HAP-1 (cell line): ENCODE measurements at regions not wholly inside any gene's neighbourhood (a gene's known extent, or its start where the extent isn't known, plus 50 kb on each side); places are given as distances from the start of the nearest gene placed in this dataset.

Experiments used
- DNase-seq, 2 experiments: peaks; one replicate each; pipeline ENCODE4 v3.0.0-alpha.2; 2016 to 2020; ENCODE audit warnings: low spot score in 2 of 2
- H3K27me3 ChIP-seq: fragments of 250-450 bp; sonication (Bioruptor Pico); 2 replicates; pipeline ENCODE4 v1.5.1; 2020; ENCODE audit warnings: low read depth, mild to moderate bottlenecking, moderate library complexity
- H3K36me3 ChIP-seq: fragments of 250-450 bp; sonication (Bioruptor Pico); replicated peaks from 2 replicates; pipeline ENCODE4 v1.5.1; 2020; ENCODE audit warnings: mild to moderate bottlenecking
- H3K4me1 ChIP-seq: fragments of 250-450 bp; sonication (Bioruptor Pico); 2 replicates; pipeline ENCODE4 v1.5.1; 2020; ENCODE audit warnings: mild to moderate bottlenecking
- H3K4me3 ChIP-seq: fragments of 250-450 bp; sonication (Bioruptor Pico); 2 replicates; pipeline ENCODE4 v1.5.1; 2020; ENCODE audit warnings: mild to moderate bottlenecking, moderate library complexity
- H3K9me3 ChIP-seq: fragments of 250-450 bp; sonication (Bioruptor Pico); 2 replicates; pipeline ENCODE4 v1.5.1; 2020; ENCODE audit warnings: mild to moderate bottlenecking, moderate library complexity
- in situ Hi-C: fragments of 300-500 bp; cut with MboI; formaldehyde crosslinking; loops from 3 replicates; pipeline ENCODE4 v1.14.3; 2020; ENCODE audit warnings: low sequenced_read_pairs, inconsistent platforms, mixed read lengths

DNA sequence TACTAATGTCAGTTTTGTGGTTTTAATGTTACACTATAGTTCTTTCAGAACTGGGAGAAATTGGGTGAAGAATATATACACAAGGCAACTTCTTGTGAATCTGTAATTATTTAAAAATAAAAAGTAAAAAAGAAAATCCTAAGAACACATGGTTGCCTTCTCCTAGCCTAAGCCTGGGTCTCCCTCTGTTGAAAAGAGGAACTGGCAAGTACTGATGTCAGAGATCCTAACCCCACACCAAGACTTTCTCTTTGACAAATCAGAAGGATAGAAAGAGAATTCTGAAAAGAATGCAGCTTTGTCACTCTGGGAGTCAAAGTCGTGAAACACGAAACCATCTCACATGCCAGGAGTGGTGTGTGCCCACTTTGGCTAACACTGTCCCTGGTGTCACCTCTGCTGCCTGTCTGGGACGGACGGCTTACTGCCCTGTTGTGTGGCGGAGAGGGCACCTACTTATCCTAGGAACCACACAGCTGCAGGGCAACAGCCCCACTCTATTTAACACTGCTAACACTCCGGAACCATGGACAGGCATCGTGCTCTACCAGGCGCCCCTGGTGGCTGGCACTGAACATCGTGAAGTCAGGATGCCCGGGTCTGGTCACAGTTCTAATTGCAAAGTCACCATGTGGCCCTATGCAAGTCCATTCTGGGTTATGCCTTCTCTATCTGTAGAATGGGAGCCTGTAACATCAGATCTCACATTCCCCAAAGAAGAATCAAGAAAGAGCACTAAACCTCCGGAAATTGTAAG, 108.7 kb upstream of the CD82 start:
- no peak for DNase-seq
- Histone ChIP-seq H3K27me3 (no peaks in the 10 kb centered on the region), H3K4me3 (no peak overlapping the region), H3K36me3 (no peaks in the 10 kb centered on the region), H3K4me1 (no peaks in the 10 kb centered on the region), H3K9me3 (no peaks in the 10 kb centered on the region; the same call in 1 of the 2 replicates)
- in situ Hi-C loops = no loop called here

DNA sequence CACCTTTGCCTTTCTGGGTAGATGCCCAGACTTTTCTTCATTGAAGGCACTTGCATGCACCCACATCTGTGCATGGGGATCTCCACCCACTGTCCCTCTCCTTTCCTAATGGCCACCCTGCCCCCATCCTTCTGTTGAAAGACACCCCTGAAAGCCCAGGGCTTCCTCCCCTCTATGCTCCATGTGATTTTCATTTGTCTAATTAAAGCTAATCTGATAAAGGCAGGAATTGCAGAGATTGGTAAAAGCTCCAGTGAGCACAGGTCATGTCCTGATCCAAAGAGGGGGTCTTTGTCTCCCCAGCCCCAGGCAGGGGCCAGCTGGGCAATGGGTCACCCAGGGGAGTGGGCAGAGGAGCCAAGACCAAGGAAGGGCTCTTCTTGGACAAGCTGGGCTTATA, 107.6 kb upstream of the CD82 start:
- no peak overlapping the region for H3K4me3 ChIP-seq
- H3K4me1 ChIP-seq = no peaks in the 10 kb centered on the region
- H3K36me3 ChIP-seq = no peaks in the 10 kb centered on the region
- no peaks in the 10 kb centered on the region for H3K27me3 ChIP-seq
- no peak for DNase-seq
- in situ Hi-C loops = no loop called here
- no peaks in the 10 kb centered on the region; the same call in 1 of the 2 replicates for H3K9me3 ChIP-seq

DNA sequence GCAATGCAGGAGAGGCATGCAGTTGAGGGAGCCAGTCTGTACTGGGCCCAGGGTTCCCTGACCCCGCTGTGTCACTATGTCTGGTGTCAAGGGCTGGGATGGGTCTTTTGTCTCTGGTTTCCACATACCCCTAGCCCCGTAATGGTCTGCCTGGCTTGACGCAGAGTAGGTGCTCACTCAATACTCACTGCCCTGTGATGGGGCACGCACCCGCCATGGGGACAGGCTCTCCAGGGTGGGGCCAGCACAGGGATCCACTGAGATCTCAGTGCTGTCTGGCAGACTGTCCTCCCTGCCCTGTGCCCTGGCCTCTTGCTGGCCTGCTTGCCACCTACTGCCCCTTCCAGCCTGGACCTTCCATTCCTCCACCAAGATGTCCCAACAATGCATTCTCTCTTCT, 101.7 kb upstream of the CD82 start:
- no peak for DNase-seq
- Histone ChIP-seq H3K9me3 (no peaks in the 10 kb centered on the region; the same call in 1 of the 2 replicates), H3K4me3 (no peak overlapping the region), H3K36me3 (no peaks in the 10 kb centered on the region), H3K4me1 (no peaks in the 10 kb centered on the region), H3K27me3 (no peaks in the 10 kb centered on the region)
- in situ Hi-C loops = no loop called here

DNA sequence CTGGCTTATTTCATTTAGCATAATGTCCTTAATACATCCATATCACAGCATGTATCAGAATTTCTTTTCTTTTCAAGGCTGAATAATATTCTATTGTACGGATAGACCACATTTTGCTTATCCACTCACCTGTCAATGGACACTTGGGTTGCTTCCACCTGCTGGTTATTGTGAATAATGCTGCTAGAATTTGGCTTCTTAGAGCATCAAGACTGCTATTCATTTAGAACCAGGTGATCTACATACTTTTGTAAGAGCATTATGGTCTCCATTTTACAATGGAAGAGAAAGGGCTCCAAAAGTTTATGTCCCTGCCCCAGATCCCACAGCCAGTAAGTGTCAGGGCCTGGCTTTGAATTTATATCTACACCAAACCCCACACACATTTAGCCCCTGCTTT, 100.7 kb upstream of the CD82 start:
- Histone ChIP-seq H3K9me3 (no peaks in the 10 kb centered on the region; the same call in 1 of the 2 replicates), H3K4me1 (no peaks in the 10 kb centered on the region), H3K36me3 (no peaks in the 10 kb centered on the region), H3K4me3 (no peak overlapping the region), H3K27me3 (no peaks in the 10 kb centered on the region)
- in situ Hi-C loops = no loop called here
- DNase-seq = no peak

DNA sequence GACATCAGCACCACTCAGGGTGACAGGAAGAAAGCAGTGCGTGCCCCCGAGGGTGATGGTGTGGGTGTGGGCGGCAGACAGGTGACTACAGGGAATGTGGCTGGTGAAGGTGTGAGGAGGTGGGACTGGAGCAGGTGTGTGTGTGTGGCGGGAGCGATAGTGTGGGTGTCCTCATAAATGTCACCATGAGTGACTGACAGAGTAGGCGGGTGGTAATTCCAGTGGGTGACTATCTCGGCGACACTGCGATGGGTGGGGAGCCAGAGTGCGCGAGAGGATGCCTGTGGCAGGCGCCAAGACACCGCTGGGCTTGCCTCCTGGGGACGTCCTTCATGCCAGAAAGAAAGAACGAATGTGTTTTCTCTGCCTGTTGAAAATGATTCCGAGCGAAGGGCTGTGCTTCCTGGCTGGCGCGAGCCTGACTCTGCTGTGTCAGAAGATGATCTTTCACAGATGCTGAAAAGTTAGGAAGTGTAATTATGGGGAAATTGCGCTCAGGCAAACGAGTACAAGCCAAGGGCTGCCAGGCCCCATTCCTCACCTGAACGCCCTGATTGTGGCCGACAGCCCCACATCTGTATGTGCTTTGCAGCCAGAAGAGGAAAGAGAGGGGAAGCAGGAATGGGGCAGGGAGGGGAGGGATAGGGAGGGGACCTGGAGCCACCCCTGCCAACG, 98.8 kb upstream of the CD82 start:
- DNase-seq = no peak
- no peak overlapping the region for H3K4me3 ChIP-seq
- no peaks in the 10 kb centered on the region for H3K9me3 ChIP-seq
- no peaks in the 10 kb centered on the region for H3K36me3 ChIP-seq
- in situ Hi-C loops = no loop called here
- no peaks in the 10 kb centered on the region for H3K27me3 ChIP-seq
- H3K4me1 ChIP-seq = no peaks in the 10 kb centered on the region

DNA sequence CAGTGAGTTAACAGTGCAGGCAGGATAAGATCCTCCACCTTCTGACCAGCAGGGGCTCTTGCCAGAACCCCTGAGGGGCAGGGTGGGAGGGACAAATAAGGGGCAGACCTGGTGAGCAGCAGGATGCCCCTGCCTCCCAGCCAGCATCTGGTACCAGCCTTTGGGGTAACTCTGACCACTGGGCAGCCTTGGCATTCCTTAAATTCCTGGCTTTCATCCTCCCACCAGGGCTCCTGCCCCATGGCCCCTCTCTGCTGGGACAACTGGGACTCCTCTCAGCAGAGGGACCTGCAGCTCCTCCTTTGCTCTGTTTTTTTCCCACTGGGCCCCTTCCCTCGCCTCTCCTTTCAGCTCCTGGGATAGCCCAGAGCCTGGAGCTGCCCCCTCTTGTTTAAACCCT, 98.0 kb upstream of the CD82 start:
- no peak for DNase-seq
- in situ Hi-C loops = no loop called here
- H3K27me3 ChIP-seq = no peaks in the 10 kb centered on the region
- H3K36me3 ChIP-seq = no peaks in the 10 kb centered on the region
- H3K4me3 ChIP-seq = no peak overlapping the region
- H3K9me3 ChIP-seq = no peaks in the 10 kb centered on the region
- H3K4me1 ChIP-seq = no peaks in the 10 kb centered on the region

DNA sequence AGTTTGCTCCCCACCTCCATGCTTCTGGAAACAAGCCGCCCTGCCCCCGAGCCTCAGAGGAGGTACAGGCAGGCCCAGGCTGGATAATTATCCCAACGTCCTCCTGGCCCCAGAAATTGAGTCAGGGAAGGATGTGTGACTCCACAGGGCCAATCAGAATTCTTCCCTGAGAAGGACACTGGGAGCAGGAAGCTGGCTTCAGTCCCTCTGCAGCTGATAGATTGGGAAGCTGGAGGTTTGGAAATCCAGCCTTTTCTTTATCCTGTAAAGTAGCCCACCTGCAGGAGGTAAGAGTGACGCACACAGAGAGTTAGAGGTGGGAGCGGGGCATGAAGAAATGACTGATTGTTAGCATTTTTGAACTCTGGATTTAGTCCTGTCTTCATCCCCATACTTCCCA, 97.5 kb upstream of the CD82 start:
- no peak for DNase-seq
- no peaks in the 10 kb centered on the region for H3K4me1 ChIP-seq
- H3K27me3 ChIP-seq = no peaks in the 10 kb centered on the region
- in situ Hi-C loops = no loop called here
- H3K36me3 ChIP-seq = no peaks in the 10 kb centered on the region
- no peaks in the 10 kb centered on the region for H3K9me3 ChIP-seq
- H3K4me3 ChIP-seq = no peak overlapping the region

DNA sequence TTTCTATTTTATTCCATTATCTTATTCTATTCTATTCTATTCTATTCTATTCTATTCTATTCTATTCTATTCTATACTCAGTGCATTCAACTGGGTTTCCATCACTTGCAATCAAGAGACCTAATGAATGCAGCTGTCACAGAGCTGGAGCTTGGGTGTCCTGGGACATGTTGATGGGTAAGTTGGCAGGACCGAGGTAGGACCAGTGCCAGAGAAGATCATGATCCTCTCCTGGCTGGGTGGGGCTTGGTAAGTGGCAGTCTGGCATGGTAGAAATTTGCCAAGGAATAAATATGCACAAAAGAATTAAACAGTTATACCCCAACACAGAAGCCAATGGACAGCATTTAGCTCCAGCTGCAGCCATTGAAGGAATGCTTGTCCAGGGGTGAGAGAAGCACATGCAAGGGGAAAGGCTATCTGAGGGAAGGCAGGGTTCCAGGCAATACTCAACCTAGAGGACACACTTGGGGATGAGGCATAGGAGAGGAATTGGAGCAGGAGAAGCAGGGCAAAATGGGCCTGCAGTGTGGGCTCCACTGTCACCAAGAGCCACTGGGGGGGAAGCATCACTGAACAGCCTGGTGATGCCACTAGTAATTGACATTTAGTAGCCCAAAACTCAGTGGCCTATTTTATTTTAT, 97.0 kb upstream of the CD82 start:
- no peaks in the 10 kb centered on the region for H3K27me3 ChIP-seq
- DNase-seq = no peak
- no peak overlapping the region for H3K4me3 ChIP-seq
- H3K36me3 ChIP-seq = no peaks in the 10 kb centered on the region
- H3K9me3 ChIP-seq = no peaks in the 10 kb centered on the region
- no peaks in the 10 kb centered on the region for H3K4me1 ChIP-seq
- in situ Hi-C loops = no loop called here

DNA sequence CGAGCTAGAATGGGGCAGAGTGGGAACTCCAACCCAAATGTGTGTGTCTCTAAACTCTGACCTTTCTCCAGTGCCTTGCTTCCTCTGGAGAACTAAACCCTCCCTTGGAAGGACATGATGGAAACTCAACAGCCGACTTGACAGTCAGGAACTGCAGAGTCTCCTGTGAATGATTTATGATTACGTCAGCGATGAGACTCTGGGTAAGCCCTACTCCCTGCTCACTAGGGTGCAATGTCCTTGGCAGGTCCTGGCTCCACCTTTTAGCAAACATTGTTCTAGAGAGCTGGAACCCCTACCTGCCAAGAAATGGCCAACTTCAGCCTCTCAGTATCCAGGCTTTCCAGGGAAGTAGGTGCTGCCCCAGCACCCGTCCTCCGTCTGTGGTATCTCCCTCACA, 96.1 kb upstream of the CD82 start:
- Histone ChIP-seq H3K4me1 (no peaks in the 10 kb centered on the region), H3K27me3 (no peaks in the 10 kb centered on the region; the same call in 1 of the 2 replicates), H3K4me3 (no peak overlapping the region), H3K36me3 (no peaks in the 10 kb centered on the region), H3K9me3 (no peaks in the 10 kb centered on the region)
- no peak for DNase-seq
- in situ Hi-C loops = no loop called here

DNA sequence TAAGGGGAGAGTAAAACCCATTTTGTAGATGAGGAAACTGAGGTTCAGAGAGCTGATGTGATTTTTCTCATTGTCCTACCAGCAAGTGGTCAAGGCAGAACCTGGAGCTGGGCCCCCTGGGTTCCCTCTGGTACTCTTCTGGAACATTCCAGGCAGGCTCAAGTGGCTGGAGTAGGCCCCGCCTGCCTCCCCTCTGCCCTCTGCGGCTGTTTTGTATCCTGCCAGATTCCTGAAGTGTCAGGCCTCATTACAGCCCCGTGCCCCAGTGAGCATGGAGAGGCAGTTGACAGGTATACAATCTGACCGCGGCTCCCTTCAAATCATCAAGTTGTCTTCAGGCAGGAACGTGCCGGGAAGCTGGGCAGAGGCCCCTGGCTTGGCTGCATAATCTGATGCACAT, 94.6 kb upstream of the CD82 start:
- in situ Hi-C loops = no loop called here
- H3K27me3 ChIP-seq = peaks cover 7% of the 10 kb centered on the region; the same call in 1 of the 2 replicates
- H3K4me1 ChIP-seq = no peaks in the 10 kb centered on the region
- H3K36me3 ChIP-seq = no peaks in the 10 kb centered on the region
- H3K9me3 ChIP-seq = no peaks in the 10 kb centered on the region
- no peak for DNase-seq
- no peak overlapping the region for H3K4me3 ChIP-seq

DNA sequence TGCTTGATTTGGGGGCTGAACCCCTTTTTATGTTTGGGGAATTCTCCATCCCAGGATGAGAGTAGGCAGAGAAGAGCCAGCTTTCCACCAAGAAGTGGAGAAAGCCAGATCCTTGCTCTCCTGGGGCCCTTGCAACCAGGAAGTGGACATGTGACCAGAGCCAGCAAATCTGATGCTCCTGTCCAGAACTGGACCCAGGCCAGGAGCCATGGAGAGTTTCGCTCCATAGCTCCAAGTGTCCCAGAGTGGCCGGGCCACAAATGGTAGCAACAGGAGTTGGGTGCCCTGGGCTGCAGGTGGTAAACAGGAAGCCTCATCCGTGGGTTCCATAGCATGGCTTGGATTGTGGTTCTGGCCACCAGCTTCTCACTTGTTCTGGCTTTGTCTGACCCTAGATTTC, 93.9 kb upstream of the CD82 start:
- in situ Hi-C loops = no loop called here
- H3K27me3 ChIP-seq = peaks cover 7% of the 10 kb centered on the region; the same call in 1 of the 2 replicates
- no peaks in the 10 kb centered on the region for H3K4me1 ChIP-seq

DNA sequence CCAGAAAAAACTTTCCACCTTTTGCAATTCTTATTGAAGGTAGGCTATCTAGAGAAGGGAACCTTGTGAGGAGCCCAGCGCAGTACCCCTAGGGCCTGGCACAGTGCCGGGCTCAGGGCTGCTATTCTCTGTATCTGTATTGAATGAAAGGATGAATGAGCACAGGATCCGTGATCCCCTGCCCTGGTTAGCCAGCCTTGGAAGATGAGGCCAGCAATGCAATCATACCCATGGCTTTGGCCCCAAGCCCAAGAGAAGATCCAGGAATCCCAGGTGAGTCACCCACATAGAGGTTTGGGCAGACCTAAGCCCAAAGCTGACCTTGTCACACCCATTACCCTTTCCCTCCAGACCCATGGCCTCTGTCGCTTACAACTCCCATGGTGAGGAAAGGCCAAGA, 92.5 kb upstream of the CD82 start:
- in situ Hi-C loops = no loop called here
- H3K27me3 ChIP-seq = peaks cover 7% of the 10 kb centered on the region; the same call in 1 of the 2 replicates
- DNase-seq = no peak
- no peak overlapping the region for H3K4me3 ChIP-seq
- no peaks in the 10 kb centered on the region for H3K4me1 ChIP-seq
- no peaks in the 10 kb centered on the region for H3K36me3 ChIP-seq
- no peaks in the 10 kb centered on the region for H3K9me3 ChIP-seq

More for the DNA sequence above, 93.9 kb upstream of the CD82 start:
- Histone ChIP-seq H3K9me3 (no peaks in the 10 kb centered on the region), H3K4me3 (no peak overlapping the region), H3K36me3 (no peaks in the 10 kb centered on the region)
- DNase-seq = no peak

DNA sequence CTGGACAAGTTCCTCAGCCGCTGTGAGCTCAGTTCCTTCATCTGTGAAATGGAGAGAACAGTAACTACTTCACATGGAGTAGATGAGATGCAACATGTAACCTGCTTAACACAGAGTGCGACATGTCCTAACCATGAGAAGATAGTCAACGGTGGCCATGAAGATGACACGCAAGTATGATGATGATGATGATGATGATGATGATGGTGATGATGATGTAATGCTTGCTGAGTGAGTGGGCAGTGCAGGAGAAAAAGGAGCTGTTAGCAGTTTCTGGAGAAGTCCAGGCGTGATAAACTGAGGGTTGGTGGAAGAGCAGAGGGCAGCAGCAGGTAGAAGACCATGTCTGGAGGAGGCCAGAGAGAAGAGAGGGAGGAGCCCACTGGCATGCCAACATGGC, 90.8 kb upstream of the CD82 start:
- Histone ChIP-seq H3K4me3 (no peak overlapping the region), H3K36me3 (no peaks in the 10 kb centered on the region), H3K4me1 (no peaks in the 10 kb centered on the region), H3K27me3 (peaks cover 7% of the 10 kb centered on the region; the same call in 1 of the 2 replicates), H3K9me3 (no peaks in the 10 kb centered on the region)
- in situ Hi-C loops = no loop called here
- no peak for DNase-seq

DNA sequence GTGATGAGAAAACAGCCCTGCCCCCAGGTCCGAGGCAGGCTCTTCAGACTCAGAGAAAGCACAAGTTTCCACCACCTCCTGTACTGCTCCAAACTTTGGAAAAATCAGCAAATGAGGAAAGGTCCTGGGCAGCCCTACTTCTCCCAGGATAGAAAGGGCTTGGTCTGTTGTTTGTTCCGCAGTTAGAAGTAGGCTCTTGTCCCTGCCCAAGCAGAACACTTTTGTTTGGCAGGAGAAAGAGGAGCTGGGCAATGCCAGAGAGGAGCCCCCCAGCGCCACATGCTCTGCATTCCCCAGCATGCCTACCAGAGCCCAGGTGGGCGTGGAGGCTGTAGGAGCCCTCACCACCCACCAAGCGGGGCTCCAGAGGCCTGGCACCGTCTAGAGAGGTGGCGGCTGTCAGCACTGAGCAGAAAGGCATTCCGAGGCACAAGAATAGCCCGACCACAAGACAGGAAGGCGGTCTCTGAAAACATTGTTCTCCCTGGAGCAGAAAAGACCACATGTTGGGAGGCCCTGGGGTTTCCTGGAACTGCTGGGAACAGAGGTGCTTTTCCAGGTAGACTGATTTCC, 90.3 kb upstream of the CD82 start:
- Histone ChIP-seq H3K27me3 (peaks cover 7% of the 10 kb centered on the region; the same call in 1 of the 2 replicates), H3K9me3 (no peaks in the 10 kb centered on the region), H3K4me3 (no peak overlapping the region), H3K36me3 (no peaks in the 10 kb centered on the region), H3K4me1 (no peaks in the 10 kb centered on the region)
- in situ Hi-C loops = no loop called here
- DNase-seq = no peak
